NCI-H146 treated with DMSO at 0.1 percent for 48 hours (cell line): ENCODE measurements at regions not wholly inside any gene's neighbourhood (a gene's known extent, or its start where the extent isn't known, plus 50 kb on each side); places are given as distances from the start of the nearest gene placed in this dataset.
"Not testable (repeated sequence)": the region's sequence is repeated elsewhere in the genome, so short reads cannot be mapped to it uniquely, and the experiment has no call there.

Experiments used
- DNase-seq: peaks from one replicate; lab custom pipeline; 2025; ENCODE audit not compliant: unreplicated experiment; lab: John Stamatoyannopoulos, UW

GRCh38 chr10:106309376-106309775 is 855.1 kb downstream of the SORCS1 start:
- DNase-seq, result no peak

- no peak for DNase-seq
These were observed 856.2 kb downstream of the SORCS1 start for GRCh38 chr10:106308284-106308683.

GRCh38 chr10:106304056-106304455 is 860.5 kb downstream of the SORCS1 start:
- no peak for DNase-seq

GRCh38 chr10:106302961-106303360 is 861.5 kb downstream of the SORCS1 start:
- no peak for DNase-seq

- DNase-seq, result no peak
These were observed 863.4 kb downstream of the SORCS1 start for GRCh38 chr10:106301146-106301545.

GRCh38 chr10:106296750-106297392 is 867.6 kb downstream of the SORCS1 start:
- DNase-seq, result no peak

- DNase-seq, result no peak
These were observed 879.5 kb downstream of the SORCS1 start for GRCh38 chr10:106284802-106285587.

GRCh38 chr10:106280896-106281460 is 883.5 kb downstream of the SORCS1 start:
- DNase-seq, result no peak

GRCh38 chr10:106278383-106278782 is 886.1 kb downstream of the SORCS1 start:
- DNase-seq, result no peak

- DNase-seq, result no peak
These were observed 893.3 kb downstream of the SORCS1 start for GRCh38 chr10:106271237-106271636.

GRCh38 chr10:106268000-106268399 is 896.5 kb downstream of the SORCS1 start:
- no peak for DNase-seq

- no peak for DNase-seq
These were observed 896.9 kb downstream of the SORCS1 start for GRCh38 chr10:106267591-106267990.

- not testable (repeated sequence) for DNase-seq
These were observed 907.1 kb downstream of the SORCS1 start for GRCh38 chr10:106257432-106257831.

GRCh38 chr10:106255111-106255678 is 909.3 kb downstream of the SORCS1 start:
- no peak for DNase-seq

GRCh38 chr10:106254071-106254470 is 910.4 kb downstream of the SORCS1 start:
- DNase-seq, result no peak

- no peak for DNase-seq
These were observed 912.0 kb downstream of the SORCS1 start for GRCh38 chr10:106252541-106252940.

- DNase-seq, result no peak
These were observed 912.9 kb downstream of the SORCS1 start for GRCh38 chr10:106251573-106251972.

GRCh38 chr10:106242301-106242700 is 922.2 kb downstream of the SORCS1 start:
- DNase-seq, result no peak

- DNase-seq, result no peak
These were observed 937.7 kb downstream of the SORCS1 start for GRCh38 chr10:106226828-106227227.

- no peak for DNase-seq
These were observed 938.4 kb downstream of the SORCS1 start for GRCh38 chr10:106226142-106226541.

- no peak for DNase-seq
These were observed 939.8 kb downstream of the SORCS1 start for GRCh38 chr10:106224676-106225075.

- DNase-seq, result no peak
These were observed 946.9 kb downstream of the SORCS1 start for GRCh38 chr10:106217627-106218026.
